Fibroblast of pulmonary artery (primary cell): ENCODE measurements at regions not wholly inside any gene's neighbourhood (a gene's known extent, or its start where the extent isn't known, plus 50 kb on each side); places are given as distances from the start of the nearest gene placed in this dataset.

ENCODE experiments used
- DNase-seq: peaks from one replicate; pipeline ENCODE4 v3.0.0-alpha.2; 2010; ENCODE audit warnings: low read depth
- H3K4me3 ChIP-seq: replicated peaks from 2 replicates; pipeline ENCODE4 v1.5.1; 2011; ENCODE audit warnings: low read depth, mild to moderate bottlenecking, control low read depth, low read length, moderate library complexity
- TF ChIP-seq, protein P1 (sequence below): IDR thresholded peaks from 2 replicates; pipeline ENCODE4 v1.5.1; 2011; ENCODE audit warnings: mild to moderate bottlenecking, control low read depth, low read length, inconsistent platforms; ENCODE audit errors: missing control alignments

DNA sequence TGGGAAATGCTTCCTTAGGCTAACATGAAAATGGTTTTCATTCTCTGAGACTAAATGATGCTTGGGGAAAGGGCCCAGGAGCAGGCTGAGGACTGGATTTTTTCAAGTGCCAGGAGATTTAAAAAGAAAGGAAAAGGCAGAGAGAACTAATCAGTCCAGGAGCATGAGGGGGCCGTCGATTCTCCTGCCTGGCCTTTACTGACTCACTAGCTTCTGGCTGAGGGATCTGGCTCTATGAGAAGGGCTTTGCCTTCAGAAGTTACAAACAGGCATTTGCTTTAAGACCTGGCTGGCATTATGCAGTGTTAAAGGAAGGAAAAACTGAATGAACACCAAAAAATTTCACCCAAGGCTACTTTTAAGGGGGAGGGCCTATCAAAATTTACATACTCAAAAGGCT, 359.2 kb downstream of the PBX1 start:
- H3K4me3 ChIP-seq: no peak overlapping the region
- TF ChIP-seq, protein P1, sequence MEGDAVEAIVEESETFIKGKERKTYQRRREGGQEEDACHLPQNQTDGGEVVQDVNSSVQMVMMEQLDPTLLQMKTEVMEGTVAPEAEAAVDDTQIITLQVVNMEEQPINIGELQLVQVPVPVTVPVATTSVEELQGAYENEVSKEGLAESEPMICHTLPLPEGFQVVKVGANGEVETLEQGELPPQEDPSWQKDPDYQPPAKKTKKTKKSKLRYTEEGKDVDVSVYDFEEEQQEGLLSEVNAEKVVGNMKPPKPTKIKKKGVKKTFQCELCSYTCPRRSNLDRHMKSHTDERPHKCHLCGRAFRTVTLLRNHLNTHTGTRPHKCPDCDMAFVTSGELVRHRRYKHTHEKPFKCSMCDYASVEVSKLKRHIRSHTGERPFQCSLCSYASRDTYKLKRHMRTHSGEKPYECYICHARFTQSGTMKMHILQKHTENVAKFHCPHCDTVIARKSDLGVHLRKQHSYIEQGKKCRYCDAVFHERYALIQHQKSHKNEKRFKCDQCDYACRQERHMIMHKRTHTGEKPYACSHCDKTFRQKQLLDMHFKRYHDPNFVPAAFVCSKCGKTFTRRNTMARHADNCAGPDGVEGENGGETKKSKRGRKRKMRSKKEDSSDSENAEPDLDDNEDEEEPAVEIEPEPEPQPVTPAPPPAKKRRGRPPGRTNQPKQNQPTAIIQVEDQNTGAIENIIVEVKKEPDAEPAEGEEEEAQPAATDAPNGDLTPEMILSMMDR: no peak
- no peak for DNase-seq

DNA sequence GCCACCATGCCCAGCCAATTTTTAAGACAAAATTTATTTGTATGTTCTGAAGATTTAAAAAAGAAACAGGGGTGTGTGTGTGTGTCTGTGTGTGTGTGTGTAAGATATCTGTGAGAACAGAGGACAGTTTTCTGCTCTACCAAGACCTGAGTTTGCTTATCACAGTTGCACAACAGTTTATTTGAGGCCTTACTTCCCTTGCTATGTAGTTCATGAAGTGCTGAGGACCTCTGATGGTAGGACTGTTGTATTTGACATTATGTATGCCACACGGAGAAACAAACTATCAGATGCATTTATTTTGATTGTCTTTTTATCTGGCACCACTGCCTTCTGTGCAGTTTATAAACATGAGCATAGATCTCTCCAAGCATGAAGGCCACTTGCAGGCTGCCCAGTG, 355.2 kb downstream of the PBX1 start:
- H3K4me3 ChIP-seq: no peak overlapping the region
- TF ChIP-seq, protein P1: peak; percentile 56
- DNase-seq: peak; percentile 81

DNA sequence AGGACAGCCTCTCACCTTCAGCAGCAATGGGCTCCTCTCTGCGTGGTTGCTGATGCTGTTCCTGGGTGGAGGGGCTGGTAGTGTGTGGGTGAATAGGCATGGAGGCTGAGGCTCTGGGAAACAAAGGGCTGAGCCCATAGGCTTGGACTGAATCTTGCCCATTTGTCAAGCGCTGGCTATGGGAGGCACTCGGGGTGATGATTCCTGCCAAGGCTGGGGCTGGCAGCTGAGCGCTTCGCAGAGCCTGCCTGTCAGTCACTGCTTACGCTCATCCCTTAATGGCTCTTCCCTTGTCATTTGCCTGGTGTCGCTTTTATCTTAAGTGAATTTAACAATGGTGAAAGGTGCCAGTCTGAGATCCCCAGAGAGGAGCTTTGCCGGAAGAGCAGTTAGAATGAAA, 353.3 kb downstream of the PBX1 start:
- DNase-seq: no peak
- no peak overlapping the region for H3K4me3 ChIP-seq
- TF ChIP-seq, protein P1: no peak

DNA sequence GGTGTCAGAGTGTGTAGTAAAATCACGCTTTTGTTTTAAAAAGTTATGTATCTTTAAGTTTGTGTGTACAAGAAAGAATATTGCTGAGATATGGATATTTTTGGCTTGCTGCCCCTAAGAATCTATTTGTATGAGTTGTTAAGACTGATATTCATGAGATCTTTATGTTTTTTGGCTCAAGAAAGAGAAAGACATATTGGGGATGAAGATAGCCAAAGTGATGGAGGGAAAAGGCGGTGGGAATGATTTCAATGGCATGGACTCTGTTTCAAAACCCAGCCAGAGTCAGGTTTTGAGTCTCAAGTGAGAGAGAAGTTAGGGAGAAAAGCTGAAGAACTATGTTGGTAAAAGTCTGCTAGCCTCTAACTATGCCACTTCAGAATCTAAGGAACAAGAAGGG, 351.7 kb downstream of the PBX1 start:
- TF ChIP-seq, protein P1: no peak
- DNase-seq: no peak
- H3K4me3 ChIP-seq: no peak overlapping the region

DNA sequence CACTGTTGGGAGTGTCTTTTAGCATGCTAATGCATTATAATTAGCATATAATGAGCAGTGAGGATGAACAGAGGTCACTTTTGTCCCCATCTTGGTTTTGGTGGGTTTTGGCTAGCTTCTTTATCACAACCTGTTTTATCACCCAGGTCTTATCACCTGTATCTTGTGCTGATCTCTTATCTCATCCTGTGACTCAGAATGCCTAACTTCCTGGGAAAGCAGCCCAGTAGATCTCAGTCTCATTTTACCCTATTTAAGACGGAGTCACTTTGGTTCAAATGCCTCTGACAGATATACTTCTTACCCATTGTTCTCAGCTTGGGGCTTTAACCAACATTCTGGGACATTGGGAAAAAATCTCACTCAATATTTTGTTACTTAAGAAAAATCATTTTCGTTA, 348.7 kb downstream of the PBX1 start:
- DNase-seq: no peak
- TF ChIP-seq, protein P1: no peak
- no peak overlapping the region for H3K4me3 ChIP-seq

DNA sequence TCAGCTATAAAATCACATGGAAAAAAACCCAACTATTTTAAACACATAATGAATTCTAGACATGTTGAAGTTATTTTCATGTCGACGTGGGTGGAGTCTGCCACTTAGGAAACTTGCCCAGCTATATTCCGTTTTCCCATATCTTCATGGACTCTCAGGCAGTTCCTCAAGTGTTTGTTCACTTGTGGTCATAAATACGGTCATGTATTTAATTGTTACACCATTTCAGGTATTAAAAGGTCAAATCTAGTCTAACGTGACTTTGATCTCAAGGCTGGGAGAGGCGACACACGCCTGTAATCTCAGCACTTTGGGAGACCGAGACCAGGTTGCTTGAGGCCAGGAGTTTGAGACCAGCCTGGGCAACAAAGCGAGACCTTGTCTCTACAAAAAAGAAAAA, 346.9 kb downstream of the PBX1 start:
- TF ChIP-seq, protein P1: no peak
- H3K4me3 ChIP-seq: no peak overlapping the region
- DNase-seq: no peak

DNA sequence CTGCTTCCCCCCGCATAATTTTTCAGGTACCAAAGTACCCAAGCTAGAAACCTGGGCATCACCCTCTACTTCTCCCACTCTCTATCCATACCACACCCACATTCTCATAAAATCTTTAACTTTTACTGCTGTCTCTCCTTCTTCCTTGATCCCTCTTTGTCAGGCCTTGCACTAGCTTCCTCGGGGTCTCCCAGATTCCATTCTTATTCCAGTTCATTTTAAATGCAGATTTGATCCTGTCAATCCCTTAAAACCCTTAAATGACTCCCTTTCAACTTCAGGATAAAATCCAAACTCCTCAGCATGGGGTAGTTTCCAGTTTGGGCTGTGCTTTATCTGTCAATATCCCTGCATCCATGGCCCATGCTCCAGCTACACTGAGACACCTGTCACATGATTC, 343.5 kb downstream of the PBX1 start:
- no peak for DNase-seq
- TF ChIP-seq, protein P1: no peak
- no peak overlapping the region for H3K4me3 ChIP-seq
